ENCODE measurements at regions not wholly inside any gene's neighbourhood (a gene's known extent, or its start where the extent isn't known, plus 50 kb on each side); places are given as distances from the start of the nearest gene placed in this dataset.

- no peak for TF ChIP-seq CTCF (IDR thresholded peaks at IDR 0.05; ENCODE audit: control extremely low read depth, extremely low read depth)
- no peaks in the 10 kb centered on the region for H3K36me3 ChIP-seq (ENCODE audit: control insufficient read depth in 4 of 4, insufficient read depth in 4 of 4, low read length in 4 of 4)
- WGBS, 2 donors: 80 to 89% methylated on average over 6 of the region's 6 CpGs
- no peak for ATAC-seq (ENCODE audit: insufficient read depth, low FRiP score)
- no peak overlapping the region for H3K4me3 ChIP-seq
- DNase-seq: no peak
- no peak overlapping the region for H3K9ac ChIP-seq (ENCODE audit: insufficient read depth in 1 of 2, low read length in 2 of 2)
- no peak overlapping the region for H3K27ac ChIP-seq (ENCODE audit: low read depth in 1 of 2, low read length in 1 of 2)
- no peaks in the 10 kb centered on the region for H3K27me3 ChIP-seq (ENCODE audit: control insufficient read depth in 3 of 3, insufficient read depth in 3 of 3, low read length in 2 of 3)
- no peaks in the 10 kb centered on the region for H3K9me3 ChIP-seq (ENCODE audit: control insufficient read depth in 4 of 4, insufficient read depth in 3 of 4, low read length in 3 of 4)
- peaks cover 0 to 10% (median 5%) of the 10 kb centered on the region in 5 donors for H3K4me1 ChIP-seq (ENCODE audit: control insufficient read depth in 5 of 5, insufficient read depth in 5 of 5, low read length in 5 of 5)
Observed at GRCh38 chr9:130768891-130769403, 66.1 kb upstream of the ABL1 start.

GRCh38 chr9:130770093-130770492, 65.0 kb upstream of the ABL1 start:
- Histone ChIP-seq H3K27ac (ENCODE audit: low read depth in 1 of 2, low read length in 1 of 2) (no peak overlapping the region), H3K4me3 (no peak overlapping the region), H3K9me3 (ENCODE audit: control insufficient read depth in 4 of 4, insufficient read depth in 3 of 4, low read length in 3 of 4) (no peaks in the 10 kb centered on the region), H3K9ac (ENCODE audit: insufficient read depth in 1 of 2, low read length in 2 of 2) (no peak overlapping the region), H3K36me3 (ENCODE audit: control insufficient read depth in 4 of 4, insufficient read depth in 4 of 4, low read length in 4 of 4) (no peaks in the 10 kb centered on the region), H3K4me1 (ENCODE audit: control insufficient read depth in 5 of 5, insufficient read depth in 5 of 5, low read length in 5 of 5) (peaks cover 0 to 12% (median 5%) of the 10 kb centered on the region in 5 donors), H3K27me3 (ENCODE audit: control insufficient read depth in 3 of 3, insufficient read depth in 3 of 3, low read length in 2 of 3) (no peaks in the 10 kb centered on the region)
- ATAC-seq (ENCODE audit: insufficient read depth, low FRiP score) (no peak), DNase-seq (no peak)
- 86 to 97% methylated on average over 3 of the region's 3 CpGs for WGBS, 2 donors
- TF ChIP-seq CTCF (IDR thresholded peaks at IDR 0.05; ENCODE audit: control extremely low read depth, extremely low read depth): no peak

GRCh38 chr9:130770679-130771442, 64.2 kb upstream of the ABL1 start:
- peak; percentile 39 for TF ChIP-seq CTCF (IDR thresholded peaks at IDR 0.05; ENCODE audit: control extremely low read depth, extremely low read depth)
- H3K27ac ChIP-seq (ENCODE audit: low read depth in 1 of 2, low read length in 1 of 2): no peak overlapping the region
- no peaks in the 10 kb centered on the region for H3K9me3 ChIP-seq (ENCODE audit: control insufficient read depth in 4 of 4, insufficient read depth in 3 of 4, low read length in 3 of 4)
- no peaks in the 10 kb centered on the region for H3K27me3 ChIP-seq (ENCODE audit: control insufficient read depth in 3 of 3, insufficient read depth in 3 of 3, low read length in 2 of 3)
- no peak overlapping the region for H3K9ac ChIP-seq (ENCODE audit: insufficient read depth in 1 of 2, low read length in 2 of 2)
- WGBS, 2 donors: 79 to 83% methylated on average over 2 of the region's 2 CpGs
- H3K4me1 ChIP-seq (ENCODE audit: control insufficient read depth in 5 of 5, insufficient read depth in 5 of 5, low read length in 5 of 5): peaks cover 0 to 12% (median under 1%) of the 10 kb centered on the region in 5 donors
- H3K36me3 ChIP-seq (ENCODE audit: control insufficient read depth in 4 of 4, insufficient read depth in 4 of 4, low read length in 4 of 4): no peaks in the 10 kb centered on the region
- no peak overlapping the region for H3K4me3 ChIP-seq
- peak; percentile 27 to 89 (median 86) for DNase-seq
- ATAC-seq (ENCODE audit: insufficient read depth, low FRiP score): no peak

Measured in lung (tissue), 11 donors.